ENCODE measurements at regions not wholly inside any gene's neighbourhood (a gene's known extent, or its start where the extent isn't known, plus 50 kb on each side); places are given as distances from the start of the nearest gene placed in this dataset.

DNA sequence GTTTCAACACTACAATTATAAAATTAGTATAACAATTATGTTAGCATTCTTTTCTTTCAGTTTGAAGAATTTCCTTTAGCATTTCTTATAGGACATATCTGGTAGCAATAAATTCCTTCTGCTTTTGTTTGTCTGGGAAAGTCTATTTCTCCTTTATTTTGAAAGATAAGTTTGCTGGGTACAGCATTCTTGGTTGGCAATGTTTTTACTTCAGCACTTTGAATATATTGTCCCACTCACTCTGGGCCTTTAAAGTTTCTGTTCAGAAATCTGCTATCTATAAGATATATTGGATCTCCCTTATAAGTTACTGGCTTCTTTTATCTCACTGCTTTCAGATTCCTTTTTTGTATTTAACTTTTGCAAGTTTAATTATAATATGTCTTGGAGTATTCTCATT is 222.1 kb downstream of the PARM1 start:
- Histone ChIP-seq H3K23ac (ENCODE audit: insufficient read length, low read depth, low read length) (no peak overlapping the region), H3K4ac (ENCODE audit: low read depth, low read length) (no peak overlapping the region), H2BK20ac (ENCODE audit: low read depth, low read length, poor library complexity, severe bottlenecking) (no peak overlapping the region), H4K8ac (replicated peaks; ENCODE audit: insufficient read length, low read depth, low read length) (no peak overlapping the region), H2BK12ac (ENCODE audit: insufficient read length, low read depth, low read length) (no peak overlapping the region), H4K5ac (ENCODE audit: insufficient read length, low read depth, low read length) (no peak overlapping the region), H3K14ac (ENCODE audit: insufficient read depth, low read length) (no peak overlapping the region), H3K4me2 (ENCODE audit: insufficient read depth, insufficient read length, low read length) (no peak overlapping the region), H2BK120ac (ENCODE audit: low read depth, low read length, poor library complexity, severe bottlenecking) (no peak overlapping the region), H3K27ac (ENCODE audit: insufficient read length, low read depth, low read length) (no peak overlapping the region), H2BK5ac (ENCODE audit: insufficient read length, low read length) (no peak overlapping the region), H3K79me2 (ENCODE audit: insufficient read depth, low read length) (no peaks in the 10 kb centered on the region), H2BK15ac (ENCODE audit: low read depth, low read length) (no peak overlapping the region), H3K23me2 (ENCODE audit: insufficient read length, low read depth, low read length, poor library complexity, severe bottlenecking) (no peaks in the 10 kb centered on the region), H3K79me1 (ENCODE audit: insufficient read depth, low read depth, low read length, poor library complexity, severe bottlenecking) (no peaks in the 10 kb centered on the region), H3K18ac (ENCODE audit: insufficient read length, low read depth, low read length) (no peak overlapping the region), H2AK5ac (ENCODE audit: insufficient read length, low read length) (no peak overlapping the region), H2AFZ (ENCODE audit: low read length) (no peak overlapping the region), H3K9me3 (ENCODE audit: control insufficient read depth, low read depth, low read length) (no peaks in the 10 kb centered on the region), H3K56ac (ENCODE audit: insufficient read length, low read depth, low read length) (no peak overlapping the region), H3T11ph (ENCODE audit: low read length) (no peak overlapping the region), H3K27me3 (ENCODE audit: insufficient read depth, low read length) (no peaks in the 10 kb centered on the region), H3K9ac (ENCODE audit: extremely low read depth, insufficient read length, low read length) (no peak overlapping the region), H4K91ac (ENCODE audit: insufficient read length, low read depth, low read length) (no peak overlapping the region), H3K4me1 (ENCODE audit: insufficient read depth, low read length) (no peaks in the 10 kb centered on the region), H4K20me1 (ENCODE audit: control insufficient read depth, insufficient read depth, insufficient read length) (no peaks in the 10 kb centered on the region)
- no peak overlapping the region for H3K4me3 Mint-ChIP-seq
- no peak for TF ChIP-seq CTCF (conservative IDR thresholded peaks at IDR 0.05)
- DNase-seq = no peak
- no peak overlapping the region for H3K27ac Mint-ChIP-seq
- H3K36me3 Mint-ChIP-seq (ENCODE audit: insufficient read depth in 1 of 3, low read depth in 3 of 3) = peaks cover 6 to 28% (median 11%) of the 10 kb centered on the region in 3 experiments; a peak in 6 of 7 replicates
- H3K9me3 Mint-ChIP-seq = peaks cover 13 to 26% of the 10 kb centered on the region in 2 experiments
- H3K4me1 Mint-ChIP-seq = no peaks in the 10 kb centered on the region
- no peaks in the 10 kb centered on the region for H3K27me3 Mint-ChIP-seq (ENCODE audit: low read depth)

Measured in H9 (cell line).